ENCODE measurements at regions not wholly inside any gene's neighbourhood (a gene's known extent, or its start where the extent isn't known, plus 50 kb on each side); places are given as distances from the start of the nearest gene placed in this dataset.

DNA sequence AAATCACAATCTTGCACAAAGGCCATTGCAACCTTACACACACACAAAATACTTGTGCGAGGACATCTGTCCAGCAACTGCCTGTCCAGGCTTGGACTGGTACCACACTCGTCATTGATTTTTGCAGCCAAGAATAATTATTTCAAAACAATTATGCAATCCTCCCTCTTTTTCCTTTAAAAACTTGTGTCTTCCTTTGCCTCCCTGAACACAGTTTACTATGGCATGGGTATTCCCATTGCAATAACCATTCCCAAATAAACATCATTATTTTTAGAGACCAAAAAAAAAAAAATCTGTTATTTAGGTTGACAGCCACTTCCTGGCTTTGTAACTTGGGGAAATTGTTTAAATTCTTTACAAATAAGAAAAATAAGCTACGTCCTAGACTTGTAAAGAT is 54.0 kb downstream of the C11orf91 start:
- DNase-seq, result no peak

DNA sequence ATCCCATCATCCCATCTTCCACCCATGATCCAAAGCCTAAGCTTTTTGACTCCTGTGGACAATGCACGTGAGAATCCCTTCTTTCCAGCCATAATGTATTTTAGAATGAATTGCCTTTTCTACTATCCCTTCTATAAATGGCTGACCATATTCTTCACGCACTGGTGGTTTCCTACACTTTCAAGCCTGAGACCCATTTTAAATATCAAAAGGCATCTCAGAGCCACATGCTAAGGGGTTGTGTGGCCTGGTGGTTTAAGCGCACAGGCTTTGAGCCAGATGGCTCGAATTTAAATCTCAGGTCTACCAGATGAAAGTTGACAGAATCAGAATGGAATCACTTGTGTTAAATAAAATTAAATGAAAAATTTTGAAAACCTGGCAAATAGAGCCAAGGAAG is 54.5 kb downstream of the C11orf91 start:
- no peak for DNase-seq

DNA sequence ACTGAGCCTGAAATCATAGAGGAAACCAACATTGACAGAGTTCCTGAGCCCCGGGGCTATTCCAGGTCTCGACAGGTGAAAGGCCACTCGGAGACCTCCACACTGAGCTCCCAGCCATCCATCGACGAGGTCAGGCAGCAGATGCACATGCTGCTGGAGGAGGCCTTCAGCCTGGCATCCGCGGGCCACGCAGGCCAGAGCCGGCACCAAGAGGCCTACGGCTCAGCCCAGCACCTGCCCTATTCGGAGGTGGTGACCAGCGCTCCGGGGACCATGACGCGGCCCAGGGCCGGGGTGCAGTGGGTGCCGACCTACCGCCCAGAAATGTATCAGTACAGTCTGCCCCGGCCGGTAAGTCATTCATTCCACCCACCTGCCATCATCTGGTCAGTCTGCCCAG is 54.9 kb downstream of the C11orf91 start:
- DNase-seq, result no peak

DNA sequence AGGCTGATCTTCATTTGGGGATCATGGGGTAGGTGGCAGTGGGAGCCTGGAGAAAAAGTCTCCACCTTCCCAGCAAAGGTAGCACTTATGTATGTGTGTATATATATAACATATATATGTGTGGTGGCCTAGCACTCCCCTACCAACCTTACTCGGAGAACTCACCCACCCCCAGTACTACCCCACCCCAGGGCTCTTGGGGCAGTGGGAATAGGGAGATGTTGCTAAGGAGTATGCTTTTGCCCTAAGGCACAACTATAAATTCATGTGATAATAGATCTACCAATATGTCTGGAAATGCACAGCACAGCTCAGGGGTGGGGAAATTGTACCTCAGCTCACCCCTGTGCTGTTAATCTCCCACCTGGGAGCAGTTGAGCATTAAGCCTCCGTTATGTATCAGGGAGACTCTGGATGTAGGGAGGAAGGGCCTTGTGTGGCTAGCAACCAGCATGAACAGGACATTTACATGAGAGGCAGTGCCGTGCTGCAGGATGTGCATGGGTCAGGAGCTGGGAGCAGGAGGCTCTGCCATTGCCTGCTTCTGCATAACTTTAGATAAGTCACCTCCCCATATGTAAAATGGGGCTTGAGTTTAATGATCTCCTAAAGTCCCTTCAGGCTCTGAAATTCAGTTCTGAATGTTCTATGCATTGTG is 57.3 kb downstream of the C11orf91 start:
- no peak for DNase-seq

DNA sequence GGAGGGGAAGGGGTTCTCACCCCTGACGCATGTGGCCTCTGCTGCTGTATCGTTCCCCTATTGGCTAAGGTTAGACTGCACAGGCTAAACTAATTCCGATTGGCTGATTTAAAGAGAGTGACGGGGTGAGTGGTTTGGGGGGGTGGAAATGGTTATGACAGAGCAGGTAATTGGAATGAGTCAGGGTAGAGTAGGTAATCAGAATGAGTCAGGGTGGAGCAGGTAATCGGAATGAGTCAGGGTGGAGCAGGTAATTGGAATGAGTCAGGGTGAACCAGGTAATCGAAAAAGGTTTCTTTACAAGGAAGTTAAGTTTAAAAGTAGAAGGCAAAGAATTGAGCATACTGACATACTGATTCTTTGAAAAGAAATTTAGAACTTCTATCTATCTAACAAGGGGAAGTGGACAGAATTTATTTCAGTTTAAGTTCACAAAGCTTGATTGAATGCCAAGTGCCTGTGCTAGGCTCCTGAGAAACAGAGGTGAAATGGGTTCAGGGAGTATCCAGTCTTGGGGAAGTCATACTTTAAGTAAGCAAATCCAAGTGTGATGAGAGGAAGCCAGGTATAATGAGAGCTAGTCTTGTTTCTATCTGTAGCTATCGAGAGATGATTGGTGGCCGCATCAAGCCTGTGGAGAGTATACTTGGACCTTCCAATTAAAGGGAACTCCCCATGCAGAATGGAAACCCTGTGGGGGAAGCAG is 58.0 kb downstream of the C11orf91 start:
- DNase-seq, result no peak

DNA sequence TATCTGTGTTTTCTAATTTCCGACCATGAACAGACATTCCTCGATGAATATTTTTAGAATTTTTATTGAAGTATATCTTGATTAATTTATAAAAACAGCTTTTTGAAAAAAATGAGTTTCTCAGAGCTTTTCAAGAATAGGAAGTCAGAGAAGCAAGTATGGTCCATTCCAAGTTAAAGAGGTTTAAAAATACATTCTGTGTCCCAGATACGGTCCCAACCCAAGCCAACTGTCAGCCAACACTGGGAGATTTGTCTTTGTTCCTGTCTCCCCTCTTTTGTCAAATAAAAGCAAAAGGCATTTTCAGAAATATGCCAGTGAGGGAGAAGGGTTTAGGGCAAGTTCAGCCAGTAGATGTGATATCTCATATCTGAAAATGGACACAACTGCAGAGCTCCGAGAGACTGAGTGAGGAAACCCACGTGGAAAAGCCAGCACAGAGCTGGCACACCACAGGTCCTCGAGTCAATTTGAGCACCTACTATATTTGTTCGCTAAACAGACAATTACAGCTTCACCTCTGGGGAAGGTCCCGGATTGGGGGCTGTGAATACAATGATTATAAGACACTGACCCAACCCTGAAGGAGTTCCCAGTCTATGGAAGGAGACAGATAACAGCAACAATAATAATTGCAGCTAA is 59.8 kb downstream of the C11orf91 start:
- DNase-seq, result no peak

DNA sequence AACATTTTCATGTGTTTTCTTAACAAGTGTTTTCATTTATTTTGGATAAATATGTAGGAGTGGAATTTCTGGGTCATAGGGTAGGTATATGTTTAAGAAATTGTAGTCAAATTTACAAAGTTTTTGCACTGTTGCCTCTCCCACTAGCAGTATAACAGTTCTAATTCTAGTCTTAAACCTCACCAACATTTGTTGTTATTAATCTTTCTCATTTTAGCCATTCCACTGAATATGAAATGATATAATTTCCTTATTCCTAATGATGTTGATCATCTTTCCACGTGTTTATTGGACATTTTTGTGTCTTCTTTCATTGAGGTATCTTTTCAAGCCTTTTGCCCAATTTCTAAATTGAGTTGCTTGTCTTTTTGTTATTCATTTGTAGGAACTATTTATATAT is 62.0 kb downstream of the C11orf91 start:
- no peak for DNase-seq

DNA sequence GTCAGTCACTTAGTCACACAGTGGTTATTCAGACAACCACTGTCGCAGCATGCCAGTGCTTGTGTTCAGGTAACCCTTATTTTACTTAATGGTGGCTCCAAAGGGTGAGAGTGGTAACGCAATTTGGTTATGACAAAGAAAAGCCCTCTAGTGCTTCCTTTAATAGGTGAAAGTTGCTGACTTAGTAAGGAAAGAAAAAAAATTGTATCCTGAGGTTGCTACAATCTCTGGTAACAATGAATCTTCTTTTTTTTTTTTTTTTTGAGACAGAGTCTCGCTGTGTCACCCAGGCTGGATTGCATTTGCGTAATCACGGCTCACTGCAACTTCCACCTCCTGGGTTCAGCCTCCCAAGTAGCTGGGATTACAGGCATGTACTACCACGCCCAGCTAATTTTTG is 64.5 kb downstream of the C11orf91 start:
- no peak for DNase-seq

DNA sequence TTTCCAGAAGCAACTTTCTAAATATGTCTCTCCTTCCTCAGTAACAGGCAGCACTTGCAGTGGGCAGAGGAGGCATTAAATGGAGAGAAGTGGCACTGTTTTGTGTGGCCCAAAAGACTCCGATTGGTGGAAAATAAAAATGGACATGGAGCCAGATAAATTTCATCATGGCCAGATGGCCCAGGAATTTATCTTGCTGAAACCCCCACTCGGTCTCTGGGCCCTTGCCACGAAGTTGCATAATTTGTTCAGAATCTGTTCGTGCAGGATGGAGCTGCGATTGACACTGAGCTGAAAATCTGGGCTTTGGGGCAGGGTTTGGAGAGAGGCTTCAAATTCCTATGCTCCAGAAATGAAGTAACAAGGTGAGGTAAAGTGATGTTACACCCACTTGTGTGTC is 65.5 kb downstream of the C11orf91 start:
- DNase-seq, result no peak

DNA sequence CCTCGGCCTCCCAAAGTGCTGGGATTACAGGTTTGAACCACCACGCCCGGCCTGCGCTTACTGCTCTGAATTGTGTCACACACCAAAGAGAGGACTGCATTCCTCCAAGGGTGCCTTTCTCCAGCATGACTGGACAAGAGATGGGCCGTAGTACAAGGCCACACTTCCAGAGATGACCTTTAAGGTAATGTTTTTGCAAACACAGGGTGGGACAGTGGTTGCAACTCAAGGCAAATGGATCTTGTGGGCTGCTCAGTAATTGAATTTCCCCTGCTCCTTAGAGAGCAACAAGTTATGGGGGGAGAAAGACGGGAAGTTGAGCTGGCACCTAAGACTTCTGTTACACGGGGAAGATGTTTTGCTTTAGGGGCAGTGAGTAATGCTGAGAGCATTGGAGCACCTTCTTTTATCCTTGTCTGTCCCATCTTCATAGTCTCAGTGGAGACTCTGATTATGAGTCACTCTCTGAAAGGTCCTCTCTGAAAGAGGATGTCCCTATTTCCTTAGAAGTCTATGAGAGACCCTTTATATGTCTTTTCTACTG is 66.3 kb downstream of the C11orf91 start:
- DNase-seq, result peak; percentile 15

DNA sequence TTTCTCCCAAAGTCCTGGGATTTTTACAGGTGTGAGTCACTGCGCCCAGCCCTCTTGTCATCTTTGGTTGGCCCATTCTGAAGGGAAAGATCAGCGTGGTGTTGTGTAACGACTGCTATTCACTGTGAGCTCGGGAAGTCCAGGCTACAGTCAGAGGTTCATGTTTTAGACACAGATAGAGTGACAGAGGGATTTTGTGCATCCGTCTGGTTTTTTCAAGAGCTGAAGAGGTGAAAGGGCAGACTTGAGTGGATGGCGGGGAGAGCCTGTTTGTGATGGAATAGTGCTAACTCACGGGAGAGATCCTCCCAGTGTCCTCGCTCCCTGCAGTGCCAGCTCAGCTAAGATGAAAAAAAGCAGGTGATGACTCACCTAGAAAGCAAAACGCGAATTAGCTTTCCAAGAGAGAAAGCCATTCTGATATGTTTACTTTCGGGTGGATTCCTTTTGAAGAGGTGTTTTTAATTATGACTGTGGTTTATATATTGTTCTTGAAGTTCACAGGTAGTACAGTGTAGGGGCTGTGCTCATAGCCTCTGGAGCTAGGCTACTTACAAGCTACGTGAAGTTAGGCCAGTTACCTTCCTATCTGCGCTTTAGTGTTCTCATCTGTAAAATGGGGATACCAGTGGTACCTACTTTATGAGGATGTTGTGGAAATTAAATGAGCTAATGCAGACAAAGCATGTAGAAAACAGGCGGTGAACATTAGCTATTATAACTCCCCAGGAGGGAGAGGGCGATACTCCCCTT is 67.2 kb downstream of the C11orf91 start:
- DNase-seq, result peak; percentile 97

DNA sequence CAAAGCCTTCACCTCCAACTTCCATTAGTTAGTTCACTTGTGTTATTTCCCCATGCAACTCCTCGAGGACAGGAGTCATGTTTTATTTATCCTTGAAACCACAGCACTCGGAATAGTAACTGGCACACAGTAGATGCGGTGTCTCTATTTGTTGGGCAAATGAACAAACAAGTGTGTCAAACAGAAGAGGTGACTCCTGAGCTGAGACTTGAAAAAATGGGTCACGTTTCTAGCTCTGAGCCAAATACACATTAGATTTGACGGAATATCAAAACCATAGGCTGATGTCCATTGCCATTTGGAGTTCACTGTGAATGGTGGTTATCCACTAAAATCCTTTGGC is 68.9 kb downstream of the C11orf91 start:
- peak; percentile 8 for DNase-seq

DNA sequence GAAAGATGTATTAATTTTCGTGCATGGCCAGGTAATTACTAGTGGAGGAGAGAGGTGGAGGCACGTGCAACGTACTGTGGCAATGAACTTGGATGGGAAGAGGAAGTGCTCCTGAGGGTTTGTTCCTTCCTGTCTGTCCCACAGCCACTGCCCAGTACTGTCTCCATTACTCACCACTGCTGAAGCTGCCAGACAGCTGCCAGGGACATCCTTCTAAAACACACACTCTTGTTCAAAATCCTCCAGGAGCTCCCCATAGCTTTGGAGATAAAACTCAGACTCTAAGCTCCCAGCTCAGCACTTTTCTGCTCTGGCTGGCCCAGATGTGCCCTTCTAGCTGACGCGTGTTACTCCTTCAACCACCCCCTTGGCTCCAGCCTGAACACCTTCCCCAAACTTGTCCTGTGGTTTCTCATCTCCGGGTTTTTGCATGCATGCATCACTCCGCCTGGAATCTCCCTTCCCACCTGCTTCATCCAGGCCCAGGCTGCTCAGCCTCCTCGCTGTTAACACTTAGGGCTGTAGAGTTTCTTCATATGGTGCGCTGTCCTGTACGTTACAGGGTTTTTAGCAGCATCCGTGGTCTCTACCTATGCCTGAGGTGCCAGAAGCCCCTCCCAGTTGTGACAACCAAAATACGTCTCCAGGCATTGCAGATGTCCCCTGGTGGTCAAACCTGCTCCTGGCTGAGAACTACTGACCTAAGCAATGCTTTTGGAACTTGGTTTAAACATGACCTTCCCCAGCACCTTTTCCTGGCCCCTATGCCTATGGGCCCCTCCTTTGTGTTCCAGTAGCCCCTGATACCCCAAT is 69.5 kb downstream of the C11orf91 start:
- DNase-seq, result no peak

DNA sequence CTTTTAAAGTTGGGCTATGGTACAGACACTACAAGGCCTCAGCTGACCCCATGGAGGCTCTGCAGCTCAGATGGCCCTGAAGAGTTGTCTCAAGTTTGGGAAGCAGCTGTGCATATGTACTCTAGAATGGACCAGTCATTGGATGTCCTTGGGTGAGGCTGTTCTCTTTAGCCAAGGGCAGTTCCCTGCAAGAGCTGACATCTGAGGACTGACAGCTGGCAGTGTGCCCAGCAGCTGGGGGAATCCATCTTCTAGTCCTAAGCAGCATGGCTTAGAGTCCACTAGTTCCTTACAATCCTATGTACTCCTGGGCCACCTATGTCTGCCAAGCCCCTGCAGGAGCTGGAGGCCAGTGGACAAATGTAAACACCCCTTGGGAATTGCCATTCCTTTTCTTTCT is 76.5 kb downstream of the C11orf91 start:
- DNase-seq, result peak; percentile 58

DNA sequence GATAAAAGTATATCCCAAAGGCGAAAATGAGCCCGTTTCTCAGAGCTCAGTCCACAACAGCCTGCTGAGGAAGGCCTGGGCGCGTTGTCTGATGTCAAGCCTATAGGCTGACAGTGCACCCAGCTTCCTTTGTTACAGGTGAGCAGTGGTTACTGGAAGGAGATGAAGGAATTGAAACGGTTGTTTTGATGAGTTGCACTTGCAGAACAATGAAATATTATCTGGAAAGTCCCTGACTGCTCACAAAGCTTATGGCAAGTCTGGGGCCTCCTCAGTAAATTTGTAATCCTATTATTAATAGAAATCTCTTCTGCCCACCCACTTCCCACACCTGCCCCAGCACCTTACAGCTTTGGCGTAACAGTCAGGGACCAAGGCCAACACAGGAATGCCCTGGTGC is 77.8 kb downstream of the C11orf91 start:
- no peak for DNase-seq

DNA sequence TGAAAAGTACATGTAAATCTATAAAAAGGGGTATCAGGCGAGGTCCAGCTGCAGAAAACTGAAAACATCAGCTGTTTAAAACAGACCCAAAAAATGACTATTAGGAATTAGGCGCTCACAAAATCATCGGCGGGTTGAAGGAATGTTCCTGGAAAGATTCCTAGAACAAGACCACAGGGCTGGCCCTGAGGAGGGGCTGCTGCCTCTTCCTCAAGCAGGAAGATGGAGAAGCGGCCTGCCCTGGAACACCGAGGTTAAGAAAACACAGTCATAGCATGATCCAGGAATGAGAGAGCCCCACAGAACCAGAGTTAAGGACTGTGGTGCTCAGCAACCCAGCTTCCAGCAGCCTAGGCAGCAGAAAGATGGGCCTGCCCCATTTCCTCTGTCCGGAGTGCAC is 78.4 kb downstream of the C11orf91 start:
- DNase-seq, result no peak

DNA sequence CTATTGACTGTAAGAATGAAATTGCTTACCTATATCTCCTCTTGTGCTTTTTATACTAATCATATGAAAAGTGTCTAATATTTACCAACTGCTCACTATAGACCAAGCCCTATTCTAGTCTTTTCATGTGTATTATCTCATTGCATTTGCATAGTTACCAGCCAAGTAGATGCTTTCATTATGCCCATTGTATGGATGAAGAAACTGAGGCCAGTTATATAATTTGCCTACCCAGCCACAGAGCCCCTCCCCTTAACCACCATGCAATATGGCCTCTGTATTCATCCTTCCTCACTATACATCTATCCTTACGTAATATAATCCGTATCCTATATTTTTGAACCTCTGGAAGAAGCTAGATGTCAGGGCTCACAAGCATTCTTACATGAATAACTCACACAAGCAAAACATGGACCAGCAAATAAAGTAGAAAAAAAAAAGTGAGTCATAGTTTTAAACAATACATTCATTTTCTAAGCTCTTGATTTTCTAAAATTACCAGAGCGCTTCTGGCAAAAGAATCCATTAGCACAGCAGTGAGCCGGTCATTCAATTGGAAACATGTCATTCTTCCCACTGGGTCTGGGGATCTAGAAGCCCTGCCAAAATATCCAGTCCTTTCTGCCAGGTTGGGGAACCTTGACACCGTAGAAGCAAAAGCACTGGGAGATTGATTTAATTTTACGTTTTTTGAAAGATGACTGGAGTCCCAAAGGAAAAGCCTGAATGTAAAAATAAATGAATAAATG is 80.0 kb downstream of the C11orf91 start:
- DNase-seq, result no peak

DNA sequence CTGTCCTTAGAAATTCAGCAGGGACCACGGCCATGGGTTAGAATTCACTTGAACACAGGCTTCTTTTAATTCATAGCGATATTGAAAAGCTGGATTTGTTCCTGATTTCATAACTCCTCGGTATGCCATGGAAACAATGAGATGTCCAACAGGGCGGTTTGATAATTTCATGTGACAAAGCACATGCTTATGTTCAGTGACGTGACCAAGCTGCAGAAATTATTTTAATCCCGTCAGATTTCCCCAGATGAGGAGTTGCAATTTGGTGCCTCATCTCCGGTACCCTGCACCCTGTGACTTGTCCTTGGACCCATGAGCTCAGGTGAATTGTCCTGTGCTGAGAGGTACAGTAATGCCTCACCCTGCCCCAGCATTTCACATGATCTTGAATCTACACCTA is 81.7 kb downstream of the C11orf91 start:
- no peak for DNase-seq

DNA sequence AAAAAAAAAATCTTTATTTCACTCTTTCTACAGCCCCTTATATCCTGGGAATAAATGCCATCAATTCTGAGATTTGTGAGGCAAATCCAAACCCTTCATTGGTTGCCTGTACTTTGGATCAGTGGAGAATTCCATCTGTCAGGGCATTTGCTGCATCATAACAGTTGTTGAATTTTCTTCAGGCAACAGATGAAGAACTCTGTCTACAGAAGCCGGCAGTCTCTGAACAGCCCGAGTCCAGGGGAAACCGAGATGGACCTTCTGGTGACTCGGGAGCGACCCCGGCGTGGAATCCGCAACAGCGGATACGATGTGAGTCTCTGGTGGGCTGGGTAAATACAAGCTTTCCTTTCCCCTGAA is 82.3 kb downstream of the C11orf91 start:
- DNase-seq, result no peak

DNA sequence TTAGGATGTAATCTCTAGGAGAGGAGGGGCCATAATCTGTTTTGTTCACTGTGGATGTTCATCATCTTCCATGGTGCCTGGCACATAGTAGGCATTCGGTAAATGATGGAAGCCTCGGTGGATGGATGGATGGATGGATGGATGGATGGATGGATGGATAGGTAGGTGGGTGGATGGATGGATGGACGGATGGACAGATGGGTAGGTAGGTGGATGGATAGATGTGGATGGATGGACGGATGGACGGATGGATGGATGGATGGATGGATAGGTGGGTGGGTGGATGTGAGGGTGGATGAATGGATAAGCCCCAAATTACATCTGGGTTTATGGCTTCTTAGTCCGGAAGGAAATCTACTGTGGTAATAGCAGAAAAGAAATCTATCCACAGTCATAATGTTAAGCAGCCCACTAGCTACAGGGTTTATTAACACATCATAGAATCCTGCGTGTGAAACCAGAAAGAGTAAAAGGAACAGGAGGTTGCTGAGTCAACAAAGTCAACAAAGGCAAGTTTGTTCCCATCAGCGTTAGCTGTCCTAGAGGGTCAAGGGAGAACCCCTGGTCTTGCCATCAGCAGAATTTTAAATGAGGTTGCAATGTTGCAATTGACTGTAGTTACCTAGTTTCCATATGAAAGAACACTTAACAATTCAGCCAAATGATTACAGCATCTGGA is 82.8 kb downstream of the C11orf91 start:
- DNase-seq, result no peak

DNA sequence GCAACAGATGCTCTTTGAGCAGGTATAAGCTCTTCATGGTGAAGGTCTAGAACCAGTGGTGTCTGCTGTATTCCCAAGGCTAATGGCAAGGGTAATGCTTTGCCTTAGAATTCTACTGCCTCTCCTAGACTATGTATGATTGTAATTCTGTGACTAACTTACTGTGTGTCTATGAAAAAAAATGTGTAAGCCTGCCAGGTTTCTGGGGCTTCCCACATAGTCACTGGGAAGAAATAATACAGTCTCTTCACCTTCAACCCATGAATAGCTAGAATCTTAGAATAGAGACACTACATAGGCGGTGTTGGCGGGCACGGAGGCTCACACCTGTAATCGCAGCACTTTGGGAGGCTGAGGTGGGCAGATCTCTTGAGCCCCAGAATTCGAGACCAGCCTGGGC is 84.1 kb downstream of the C11orf91 start:
- DNase-seq, result no peak
